NCI-H2081 (cell line): ENCODE measurements at regions not wholly inside any gene's neighbourhood (a gene's known extent, or its start where the extent isn't known, plus 50 kb on each side); places are given as distances from the start of the nearest gene placed in this dataset.

ENCODE experiments used
- DNase-seq, 2 experiments: peaks; one replicate each; lab custom pipeline; 2025; lab: John Stamatoyannopoulos, UW

GRCh38 chr13:48891586-48891985 is 84.1 kb upstream of the FNDC3A start:
- no peak for DNase-seq

DNA sequence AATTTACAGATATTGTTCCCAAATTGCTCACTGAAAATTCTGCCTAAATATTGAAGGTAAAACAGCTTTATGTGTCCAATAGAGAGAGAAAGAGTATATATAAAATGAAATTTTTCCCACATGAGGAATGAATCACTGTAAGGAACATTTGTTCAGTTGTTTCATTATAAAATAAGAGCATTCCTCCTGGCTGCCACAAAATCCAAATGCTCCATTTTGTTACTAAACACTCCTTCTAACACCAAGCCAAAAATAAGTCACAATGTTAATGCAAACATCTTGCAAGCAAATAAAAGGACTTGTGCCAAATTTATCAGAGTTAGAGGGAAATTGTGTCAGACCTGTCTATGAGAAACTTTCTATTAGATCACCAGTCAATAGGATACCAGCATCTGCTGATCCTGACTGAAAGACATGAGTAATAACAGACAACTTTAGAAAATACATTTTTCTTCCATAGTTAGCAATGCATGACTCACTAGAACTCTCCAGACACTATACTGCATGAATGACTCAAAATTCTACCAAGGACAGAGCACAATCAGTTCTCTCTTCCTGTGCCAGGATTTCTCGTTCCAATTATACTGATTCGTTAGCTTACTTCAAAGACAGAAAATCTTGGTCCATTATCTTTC is 83.5 kb upstream of the FNDC3A start:
- DNase-seq = no peak

- DNase-seq = no peak
Measured at GRCh38 chr13:48892688-48893075, 83.0 kb upstream of the FNDC3A start.

DNA sequence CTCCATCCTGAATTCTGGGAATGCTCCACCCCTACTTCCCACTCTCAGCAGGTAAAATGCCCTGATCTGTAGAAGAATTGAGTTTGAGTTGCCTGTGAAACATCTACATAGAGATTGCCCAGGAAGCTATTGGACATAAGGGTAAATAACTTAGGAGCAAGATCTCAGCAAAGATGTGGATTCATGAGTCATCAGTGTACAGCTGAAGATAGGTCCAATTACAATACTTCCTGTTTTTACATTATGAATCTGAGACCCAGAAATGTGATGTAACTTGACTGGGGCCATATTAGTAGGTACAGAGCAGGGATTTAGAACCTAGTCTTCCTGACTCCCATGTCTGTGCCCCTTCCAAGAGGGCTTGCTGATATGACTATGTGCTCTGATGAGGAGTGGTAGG is 79.4 kb upstream of the FNDC3A start:
- no peak for DNase-seq

DNA sequence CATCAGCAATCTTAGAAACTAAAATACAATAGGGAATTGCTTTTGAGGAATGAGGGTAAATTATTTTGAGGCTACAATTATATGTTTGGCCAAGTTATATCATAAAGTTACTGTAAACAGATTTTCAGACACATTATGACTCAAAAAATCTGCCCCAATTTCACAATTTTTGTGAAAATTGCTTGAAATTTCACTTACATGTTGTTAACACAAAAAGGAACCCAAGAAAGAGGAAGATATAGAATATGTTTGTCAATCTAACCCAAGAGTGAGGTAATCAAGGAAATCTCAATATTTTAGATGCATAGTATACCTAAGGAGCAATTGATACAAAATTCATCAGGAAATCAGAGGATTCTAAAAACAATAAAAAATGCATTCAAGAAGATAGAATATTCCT is 73.9 kb upstream of the FNDC3A start:
- no peak for DNase-seq

- no peak for DNase-seq
Measured at GRCh38 chr13:48902368-48902767, 73.3 kb upstream of the FNDC3A start.

GRCh38 chr13:48904668-48905290 is 70.9 kb upstream of the FNDC3A start:
- DNase-seq = no peak

DNA sequence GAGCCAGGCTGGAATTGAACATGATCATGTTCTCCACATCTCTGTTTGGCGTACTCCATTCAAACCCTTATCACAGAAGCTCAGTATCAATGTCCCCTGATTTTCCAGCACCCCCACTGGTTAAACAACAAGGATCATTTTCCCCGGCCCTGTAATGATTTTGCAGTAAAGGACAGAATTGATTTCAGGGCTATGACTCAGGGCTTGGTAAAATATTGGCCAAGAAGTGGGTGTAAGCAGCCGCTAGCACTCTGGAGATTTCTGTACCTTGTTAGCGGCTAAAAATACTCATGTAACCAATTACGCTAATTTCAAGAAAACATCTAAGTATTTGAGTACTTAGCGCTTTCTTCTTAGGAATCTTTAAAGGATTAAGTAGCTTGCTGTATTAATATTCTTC is 69.5 kb upstream of the FNDC3A start:
- DNase-seq = no peak

DNA sequence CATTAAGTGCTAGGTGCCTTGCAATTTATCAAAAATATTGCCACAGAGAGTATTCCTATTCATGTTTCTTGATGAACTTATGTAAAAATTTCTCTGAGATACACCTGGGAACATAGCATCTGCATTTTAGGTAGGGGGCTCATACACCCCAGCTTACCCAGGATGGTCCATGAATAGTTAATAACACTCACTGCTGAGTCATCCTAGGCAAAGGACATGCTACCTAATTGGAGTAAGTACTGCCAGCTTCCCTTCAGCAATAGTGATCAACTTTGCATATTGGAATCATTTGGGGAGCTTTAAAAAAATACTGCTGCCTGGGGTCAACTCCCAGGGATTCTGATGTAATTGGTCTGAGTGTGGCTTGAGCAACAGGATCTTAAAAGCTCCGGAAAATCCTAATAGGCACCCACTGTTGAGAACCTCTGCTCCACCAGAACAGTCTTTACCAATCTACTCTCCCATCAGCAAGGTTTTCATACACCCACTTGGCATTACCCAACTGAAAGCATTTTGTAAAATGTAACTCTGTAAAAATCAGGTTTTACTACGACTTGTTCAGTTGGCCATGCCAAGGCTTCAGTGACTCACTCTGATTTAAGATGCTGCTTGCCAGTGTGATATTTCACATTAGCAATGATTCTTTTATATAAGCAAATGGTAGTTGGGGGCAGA is 67.2 kb upstream of the FNDC3A start:
- no peak for DNase-seq

DNA sequence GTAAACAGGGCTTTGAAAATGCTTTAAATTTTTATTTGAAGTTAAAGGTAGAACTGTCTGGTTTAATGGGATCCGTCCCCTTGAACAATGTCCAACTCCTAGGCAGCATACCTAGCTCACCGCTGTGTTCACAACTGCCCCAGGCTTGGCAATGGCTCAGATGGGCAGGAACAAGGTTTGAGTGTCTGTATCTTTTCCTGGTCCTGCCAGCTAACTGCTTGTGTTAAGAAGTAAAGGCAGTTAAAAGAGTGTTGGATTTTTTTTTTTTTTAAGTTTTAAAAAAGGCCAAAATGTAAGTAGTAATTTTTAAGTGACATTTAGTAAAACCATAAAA is 66.7 kb upstream of the FNDC3A start:
- DNase-seq = peak; percentile 5 to 15

GRCh38 chr13:48910686-48911085 is 65.0 kb upstream of the FNDC3A start:
- DNase-seq = no peak

- no peak for DNase-seq
Measured at GRCh38 chr13:48919751-48920150, 56.0 kb upstream of the FNDC3A start.

DNA sequence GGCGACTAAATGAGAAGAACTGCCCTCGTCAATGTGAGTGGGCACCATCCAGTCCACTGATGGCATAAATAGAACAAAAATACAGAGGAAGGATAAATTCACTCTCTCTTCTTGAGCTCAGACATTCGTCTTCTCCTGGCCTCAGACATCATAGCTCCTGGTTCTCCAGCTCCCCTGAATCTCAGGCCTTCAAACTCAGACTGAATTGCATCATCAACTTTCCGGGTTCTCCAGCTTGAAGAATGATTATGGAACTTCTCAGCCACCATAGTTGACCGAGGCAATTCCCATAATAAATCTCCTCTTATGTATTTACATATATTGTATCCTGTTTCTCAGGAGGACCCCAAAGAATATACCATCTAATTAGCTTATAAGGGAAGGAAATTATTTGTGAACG is 55.0 kb upstream of the FNDC3A start:
- no peak for DNase-seq

DNA sequence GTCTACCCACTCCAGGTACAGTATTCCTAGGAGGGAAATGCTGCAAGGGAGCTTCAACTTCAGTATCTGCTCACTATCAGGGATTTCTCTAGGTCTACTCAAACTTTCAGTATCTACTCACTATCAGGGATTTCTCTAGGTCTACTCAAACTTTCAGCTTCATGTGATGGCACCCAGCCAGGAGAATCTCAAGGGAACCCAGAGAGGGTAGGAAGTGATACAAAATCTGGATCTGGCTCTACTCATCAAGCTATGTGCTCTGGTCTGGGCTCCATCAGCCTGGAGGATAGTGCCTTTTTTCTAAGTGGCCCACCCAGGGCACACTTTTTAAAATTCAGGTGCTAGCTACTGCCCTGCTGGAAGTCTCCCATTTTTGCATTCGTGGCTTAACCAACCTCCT is 52.3 kb upstream of the FNDC3A start:
- no peak for DNase-seq

GRCh38 chr13:48925001-48925400 is 50.7 kb upstream of the FNDC3A start:
- DNase-seq = no peak
